AML-193 (cell line): ENCODE measurements at regions not wholly inside any gene's neighbourhood (a gene's known extent, or its start where the extent isn't known, plus 50 kb on each side); places are given as distances from the start of the nearest gene placed in this dataset.

Experiments used
- DNase-seq, 2 experiments: peaks; one replicate each; lab custom pipeline; 2025; lab: John Stamatoyannopoulos, UW

- DNase-seq: no peak
These were observed 763.4 kb upstream of the ARGLU1 start for GRCh38 chr13:107331359-107331758.

DNA sequence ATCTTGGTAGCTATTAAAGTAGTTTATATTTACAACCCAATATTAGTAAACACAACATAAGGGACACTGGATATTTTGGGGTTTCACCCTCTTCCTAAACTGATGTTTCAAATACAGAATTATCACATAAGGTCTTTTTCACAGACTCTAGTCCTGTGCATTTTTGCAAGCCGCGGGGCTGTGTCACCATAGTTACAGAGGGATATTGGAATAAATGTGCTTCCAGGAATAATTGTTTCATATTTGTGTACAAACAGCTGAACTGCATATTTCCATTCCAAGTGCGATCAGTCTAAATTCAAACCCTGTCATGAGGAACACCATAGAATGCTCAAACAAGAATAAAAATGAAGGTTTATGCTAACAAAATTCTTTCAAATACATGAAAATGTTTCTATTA is 762.5 kb upstream of the ARGLU1 start:
- no peak for DNase-seq

DNA sequence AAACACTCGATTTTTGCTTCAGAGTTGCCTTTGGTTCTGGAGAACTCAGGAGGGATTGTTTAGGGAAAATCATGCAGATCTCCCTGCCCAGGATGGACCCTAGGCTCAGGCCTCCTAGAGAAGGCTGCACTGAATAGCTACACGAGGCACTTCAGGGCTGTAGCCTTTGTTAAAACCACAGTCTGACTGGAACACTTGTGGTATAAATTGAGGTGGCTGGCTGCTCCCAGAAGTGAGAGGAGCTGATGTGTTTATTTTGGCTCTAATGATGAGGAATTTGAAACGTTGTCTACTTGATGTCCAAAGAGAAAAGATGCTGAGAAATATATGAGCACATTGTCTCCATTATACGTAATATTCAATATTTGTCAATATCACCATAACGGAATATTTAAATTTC is 762.1 kb upstream of the ARGLU1 start:
- DNase-seq: no peak

DNA sequence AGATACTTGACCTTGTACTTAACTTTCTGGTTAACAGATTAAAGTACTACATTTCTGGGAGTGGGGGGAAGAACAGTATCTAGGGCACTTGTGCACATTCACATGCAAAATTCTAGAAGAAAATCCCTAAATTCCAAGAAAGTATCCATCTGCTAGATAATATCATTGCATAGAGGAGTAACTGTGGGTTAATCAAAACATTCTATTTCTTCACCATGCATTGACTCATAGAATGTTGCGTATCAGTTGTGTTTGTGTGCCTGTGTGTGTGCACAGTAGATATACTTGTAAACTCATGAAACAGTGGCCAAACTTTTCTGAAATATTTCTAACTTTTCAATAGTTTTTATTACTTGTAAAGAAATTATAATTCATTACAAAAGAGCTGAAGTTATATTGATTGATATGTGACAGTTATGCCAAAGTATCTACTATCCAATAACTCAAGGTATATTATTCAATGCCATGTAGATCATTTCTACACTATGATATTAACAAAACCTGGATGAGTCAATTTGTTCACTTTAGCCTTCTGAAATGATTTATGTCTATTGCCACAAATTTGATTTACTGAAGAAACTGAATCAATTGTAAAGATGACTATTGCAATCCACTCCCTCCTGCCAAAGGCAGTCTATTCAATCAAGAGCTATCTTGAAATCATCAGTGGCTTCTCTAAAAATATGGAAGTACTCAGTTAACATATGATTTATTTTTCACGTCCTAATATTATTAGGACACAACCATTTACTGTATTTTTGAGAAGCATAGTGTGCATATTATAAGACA is 756.7 kb upstream of the ARGLU1 start:
- no peak for DNase-seq

- no peak for DNase-seq
These were observed 754.3 kb upstream of the ARGLU1 start for GRCh38 chr13:107322228-107322627.

DNA sequence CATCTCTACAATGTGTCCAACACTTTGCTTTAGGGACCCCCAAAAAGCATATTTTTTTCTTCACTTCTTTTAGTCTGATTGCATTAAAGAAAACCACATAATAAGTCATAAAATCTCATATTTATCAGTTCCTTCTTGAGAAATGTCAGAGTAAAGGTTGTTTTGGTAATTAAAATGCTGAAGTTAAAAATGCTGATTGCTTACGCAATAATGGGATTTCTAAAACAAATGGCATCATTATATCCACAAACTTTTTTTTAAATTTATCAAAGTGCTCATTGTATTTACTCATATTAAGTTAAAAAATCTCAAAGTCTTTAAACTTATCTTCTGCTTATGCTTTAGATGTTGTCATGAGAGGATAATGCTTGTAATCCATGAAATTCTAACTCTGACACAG is 737.2 kb upstream of the ARGLU1 start:
- no peak for DNase-seq

- peak; percentile 14 to 15 for DNase-seq
These were observed 733.9 kb upstream of the ARGLU1 start for GRCh38 chr13:107301724-107302374.

GRCh38 chr13:107299717-107300116 is 731.8 kb upstream of the ARGLU1 start:
- DNase-seq: no peak

- no peak for DNase-seq
These were observed 728.9 kb upstream of the ARGLU1 start for GRCh38 chr13:107296804-107297203.

DNA sequence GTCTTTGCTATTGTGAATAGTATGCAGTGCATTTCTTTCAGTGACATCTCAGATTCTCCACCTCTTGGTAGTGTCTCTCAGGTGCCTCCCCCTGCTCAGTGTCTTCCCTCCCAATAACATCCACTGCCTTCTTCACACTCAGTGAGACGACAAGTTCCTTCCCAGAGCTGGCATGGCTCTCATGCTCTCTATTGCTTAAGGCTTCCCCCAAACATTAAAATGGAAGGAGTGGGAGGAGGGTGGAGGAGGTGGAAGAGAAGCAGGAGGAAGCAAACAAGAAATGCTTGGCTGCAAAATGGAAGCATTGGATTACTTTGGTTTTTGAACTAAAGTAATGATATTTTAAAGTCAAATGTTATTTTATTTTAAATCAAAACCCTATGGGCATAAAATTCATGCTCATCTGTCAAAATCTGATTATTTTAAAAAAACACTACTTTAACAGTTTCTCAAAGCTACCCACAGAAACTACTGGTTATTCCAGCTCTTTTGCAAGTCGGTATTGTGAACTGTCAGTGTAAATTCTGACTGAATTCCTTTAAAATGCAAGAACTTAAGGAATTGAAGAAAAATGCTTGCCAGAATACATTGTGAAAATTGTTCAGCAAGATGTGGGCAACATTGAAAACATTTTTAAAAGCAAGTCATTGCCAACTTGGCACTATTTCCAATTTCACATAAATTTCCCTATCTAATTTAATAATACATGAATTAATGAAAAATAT is 727.6 kb upstream of the ARGLU1 start:
- no peak for DNase-seq

GRCh38 chr13:107293924-107294323 is 726.0 kb upstream of the ARGLU1 start:
- DNase-seq: no peak

GRCh38 chr13:107291875-107292274 is 723.9 kb upstream of the ARGLU1 start:
- DNase-seq: no peak

GRCh38 chr13:107289540-107289939 is 721.6 kb upstream of the ARGLU1 start:
- no peak for DNase-seq

DNA sequence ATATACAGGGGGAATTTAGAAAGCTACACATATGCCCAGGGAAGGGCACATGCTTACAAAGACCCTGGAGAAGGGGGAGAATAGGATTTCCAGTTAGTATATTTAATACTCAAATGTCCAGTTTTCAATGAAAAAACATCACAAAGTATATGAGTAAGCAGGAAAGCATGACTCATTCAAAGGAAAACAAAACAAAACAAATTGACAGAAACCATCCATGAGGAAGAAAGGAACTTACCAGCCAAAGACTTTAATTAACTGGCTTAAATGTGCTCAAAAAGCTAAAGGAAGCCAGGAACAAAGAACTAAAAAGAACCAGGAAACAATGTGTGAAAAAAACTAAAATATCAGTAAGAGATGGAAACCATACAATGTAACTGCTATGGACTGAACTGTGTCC is 716.2 kb upstream of the ARGLU1 start:
- no peak for DNase-seq

DNA sequence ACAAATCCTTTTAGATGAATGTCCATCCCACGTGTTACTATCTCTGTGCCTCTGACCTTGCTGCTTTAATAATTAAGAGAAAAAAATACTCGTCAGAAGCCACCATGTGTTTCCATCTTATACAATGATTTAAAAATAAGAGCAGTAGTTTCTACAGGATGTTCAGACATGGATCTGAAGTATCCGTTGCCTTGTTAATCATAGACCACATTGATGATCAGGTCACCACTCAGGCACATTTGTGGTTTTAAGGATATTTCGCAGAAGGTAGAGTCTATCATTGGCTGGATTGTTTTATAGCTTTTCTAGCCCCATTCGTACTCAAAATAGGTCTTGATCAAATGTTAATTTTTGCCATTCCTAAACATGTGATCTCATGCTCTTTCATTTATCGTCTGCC is 710.0 kb upstream of the ARGLU1 start:
- no peak for DNase-seq

DNA sequence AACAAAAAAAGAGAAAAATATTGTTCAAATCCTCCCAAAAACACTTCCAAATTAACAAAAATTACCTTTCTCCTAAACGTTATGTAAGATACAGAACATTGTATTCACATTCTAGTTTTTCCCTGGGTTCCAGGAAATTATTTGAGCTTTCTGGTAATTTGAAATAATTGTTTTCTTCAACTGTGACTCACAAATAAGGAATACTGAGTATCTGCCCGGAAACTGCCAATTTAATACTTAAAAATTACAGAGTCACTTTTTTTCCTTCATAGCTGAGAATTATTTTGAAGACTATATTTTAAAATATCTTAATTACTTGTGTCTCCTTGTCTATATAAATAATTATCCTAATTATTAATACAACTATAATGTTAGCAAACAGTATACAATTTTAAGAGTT is 709.0 kb upstream of the ARGLU1 start:
- DNase-seq: no peak

DNA sequence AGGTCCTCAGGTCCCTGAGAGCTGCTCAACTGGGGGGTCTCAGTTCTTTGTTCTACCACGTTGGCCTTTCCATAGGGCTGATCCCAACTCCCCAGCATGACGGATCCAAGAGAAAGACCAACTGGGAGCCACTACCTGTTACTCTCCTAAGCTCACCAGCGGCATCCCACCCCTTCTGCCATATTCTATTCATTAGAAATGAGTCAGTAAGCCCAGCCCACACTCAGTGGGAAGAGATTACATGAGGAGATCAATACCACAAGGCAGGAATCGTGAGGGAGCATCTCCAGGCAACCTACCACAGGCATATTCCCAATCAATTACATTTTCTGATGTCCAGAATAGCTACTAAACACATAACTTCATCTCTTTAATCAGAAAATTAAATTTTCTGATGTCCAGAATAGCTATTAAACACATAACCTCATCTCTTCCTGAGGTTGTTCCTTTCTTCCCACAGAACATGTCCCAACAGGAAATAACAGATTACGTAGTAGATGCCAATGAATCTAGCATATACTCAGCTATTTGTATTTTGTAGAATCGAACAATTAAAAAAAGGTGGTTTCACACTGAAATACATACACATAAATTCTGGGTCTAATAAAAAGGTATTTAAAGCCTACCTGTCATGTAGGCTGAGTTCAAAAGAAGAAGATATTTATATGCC is 708.1 kb upstream of the ARGLU1 start:
- no peak for DNase-seq

DNA sequence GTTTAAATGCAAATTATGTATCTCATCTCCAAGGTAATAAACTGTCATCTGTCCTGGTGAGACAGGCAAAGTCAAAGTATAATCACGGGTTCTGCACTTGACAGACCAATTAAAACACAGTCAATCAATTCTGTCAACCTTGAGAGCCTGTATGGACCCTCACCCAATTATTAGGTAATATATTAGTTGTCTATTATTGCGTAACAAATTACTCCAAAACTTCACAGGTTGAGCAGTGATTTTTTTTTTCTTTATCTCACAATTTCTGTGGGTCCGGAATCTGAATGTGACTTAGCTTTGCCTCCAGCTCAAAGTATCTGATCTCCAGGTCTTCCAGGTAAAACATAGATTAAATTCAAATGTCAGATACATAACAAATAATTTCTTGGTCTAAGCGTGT is 707.4 kb upstream of the ARGLU1 start:
- DNase-seq: no peak

- DNase-seq: no peak
These were observed 703.3 kb upstream of the ARGLU1 start for GRCh38 chr13:107271227-107271626.

DNA sequence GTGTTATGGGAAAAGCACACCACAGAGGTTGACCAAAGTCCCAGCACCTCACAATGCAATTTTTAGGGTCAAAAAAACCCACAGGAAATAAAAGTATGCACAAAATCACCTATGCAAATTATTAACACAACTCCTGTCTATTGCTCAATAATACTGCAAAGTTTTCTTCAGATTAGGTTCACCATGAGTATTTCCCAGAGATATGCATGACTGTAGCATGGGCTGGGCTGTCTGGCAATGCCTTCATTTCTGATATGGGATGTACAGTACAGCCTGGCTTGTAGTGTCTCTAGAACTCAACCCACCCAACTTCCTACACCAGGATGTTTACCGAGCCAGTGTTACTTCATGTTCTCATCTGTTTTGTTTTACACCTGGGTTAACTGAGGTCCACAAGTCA is 698.7 kb upstream of the ARGLU1 start:
- no peak for DNase-seq

- no peak for DNase-seq
These were observed 690.8 kb upstream of the ARGLU1 start for GRCh38 chr13:107258599-107259187.

DNA sequence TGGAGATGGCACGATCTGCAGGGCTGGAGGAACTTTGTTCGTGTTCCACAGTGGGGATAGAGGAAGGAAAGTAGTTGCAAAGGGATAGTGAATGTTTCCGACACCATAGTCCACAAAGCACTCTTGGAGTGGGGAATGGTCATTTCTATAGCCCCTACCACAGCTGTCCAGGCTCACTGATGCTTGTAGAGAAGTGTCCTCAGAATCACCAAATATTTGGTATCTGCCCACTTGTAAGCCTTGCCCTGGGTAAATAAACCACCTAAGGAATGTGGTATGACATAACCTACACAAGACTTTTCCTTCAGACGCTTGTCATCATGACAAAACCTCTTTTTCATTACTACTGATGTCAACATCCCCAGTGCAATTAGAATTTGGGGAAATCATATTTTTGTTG is 686.5 kb upstream of the ARGLU1 start:
- DNase-seq: no peak
